ENCODE measurements at regions not wholly inside any gene's neighbourhood (a gene's known extent, or its start where the extent isn't known, plus 50 kb on each side); places are given as distances from the start of the nearest gene placed in this dataset.
"Not testable (repeated sequence)": the region's sequence is repeated elsewhere in the genome, so short reads cannot be mapped to it uniquely, and the experiment has no call there.

GRCh38 chr1:60639287-60639686 lies 443.1 kb upstream of the NFIA start:
- DNase-seq: no peak

GRCh38 chr1:60637651-60638050 lies 444.7 kb upstream of the NFIA start:
- no peak for DNase-seq

GRCh38 chr1:60636946-60637345 lies 445.4 kb upstream of the NFIA start:
- no peak for DNase-seq

- DNase-seq: no peak
Observed at GRCh38 chr1:60634106-60634505, 448.3 kb upstream of the NFIA start.

- no peak for DNase-seq
Observed at GRCh38 chr1:60622486-60622885, 459.9 kb upstream of the NFIA start.

- no peak for DNase-seq
Observed at GRCh38 chr1:60621368-60621851, 461.0 kb upstream of the NFIA start.

- no peak for DNase-seq
Observed at GRCh38 chr1:60620087-60620486, 462.3 kb upstream of the NFIA start.

- DNase-seq: no peak
Observed at GRCh38 chr1:60619581-60619980, 462.8 kb upstream of the NFIA start.

- no peak for DNase-seq
Observed at GRCh38 chr1:60615666-60616065, 466.7 kb upstream of the NFIA start.

- no peak for DNase-seq
Observed at GRCh38 chr1:60612790-60613189, 469.6 kb upstream of the NFIA start.

- not testable (repeated sequence) for DNase-seq
Observed at GRCh38 chr1:60606921-60607320, 475.4 kb upstream of the NFIA start.

GRCh38 chr1:60600532-60600931 lies 481.8 kb upstream of the NFIA start:
- no peak for DNase-seq

GRCh38 chr1:60599574-60599973 lies 482.8 kb upstream of the NFIA start:
- DNase-seq: no peak

GRCh38 chr1:60598041-60598910 lies 484.1 kb upstream of the NFIA start:
- no peak for DNase-seq

- DNase-seq: no peak
Observed at GRCh38 chr1:60596791-60597750, 485.3 kb upstream of the NFIA start.

GRCh38 chr1:60591583-60591982 lies 490.8 kb upstream of the NFIA start:
- no peak for DNase-seq

GRCh38 chr1:60589916-60590315 lies 492.4 kb upstream of the NFIA start:
- no peak for DNase-seq

GRCh38 chr1:60589046-60589748 lies 493.2 kb upstream of the NFIA start:
- no peak for DNase-seq

- no peak for DNase-seq
Observed at GRCh38 chr1:60584371-60584770, 498.0 kb upstream of the NFIA start.

GRCh38 chr1:60583696-60584095 lies 498.7 kb upstream of the NFIA start:
- no peak for DNase-seq

- DNase-seq: no peak
Observed at GRCh38 chr1:60581455-60582220, 500.7 kb upstream of the NFIA start.

GRCh38 chr1:60577029-60577428 lies 503.5 kb upstream of the C1orf87 start:
- DNase-seq: no peak
